Activated T-helper 2 cell treated with anti-CD3 and anti-CD28 coated beads, Interferon-gamma antibody, Interleukin-2, Interleukin-4, amounts not matched to agents 10 μg/mL and 5 μg/mL and 100 μg/mL, durations not matched to agents 14 hours and 24 hours and 36 hours (primary cell): ENCODE measurements at regions not wholly inside any gene's neighbourhood (a gene's known extent, or its start where the extent isn't known, plus 50 kb on each side); places are given as distances from the start of the nearest gene placed in this dataset.
"Not testable (repeated sequence)": the region's sequence is repeated elsewhere in the genome, so short reads cannot be mapped to it uniquely, and the experiment has no call there.

Source experiments
- DNase-seq: peaks from one replicate; pipeline ENCODE4 v3.0.0; 2021; ENCODE audit warnings: low spot score
- H3K27ac Mint-ChIP-seq: one replicate; pipeline ENCODE4 v1.8.0; 2021; ENCODE audit warnings: mixed read lengths
- H3K27me3 Mint-ChIP-seq: one replicate; pipeline ENCODE4 v1.8.0; 2021; ENCODE audit warnings: low read depth, mixed read lengths
- H3K36me3 Mint-ChIP-seq: one replicate; pipeline ENCODE4 v1.8.0; 2021; ENCODE audit warnings: low read depth, mixed read lengths
- H3K4me1 Mint-ChIP-seq: one replicate; pipeline ENCODE4 v1.8.0; 2021; ENCODE audit warnings: low read depth, mixed read lengths
- H3K4me3 Mint-ChIP-seq: one replicate; pipeline ENCODE4 v1.8.0; 2021; ENCODE audit warnings: low read depth, mild to moderate bottlenecking, moderate library complexity, mixed read lengths
- H3K9me3 Mint-ChIP-seq: one replicate; pipeline ENCODE4 v1.8.0; 2021; ENCODE audit warnings: mixed read lengths
- intact Hi-C: fragments of 100-400 bp; cut with micrococcal nuclease; formaldehyde crosslinking; loops from one replicate; pipeline ENCODE4 v1.15.1; 2023

DNA sequence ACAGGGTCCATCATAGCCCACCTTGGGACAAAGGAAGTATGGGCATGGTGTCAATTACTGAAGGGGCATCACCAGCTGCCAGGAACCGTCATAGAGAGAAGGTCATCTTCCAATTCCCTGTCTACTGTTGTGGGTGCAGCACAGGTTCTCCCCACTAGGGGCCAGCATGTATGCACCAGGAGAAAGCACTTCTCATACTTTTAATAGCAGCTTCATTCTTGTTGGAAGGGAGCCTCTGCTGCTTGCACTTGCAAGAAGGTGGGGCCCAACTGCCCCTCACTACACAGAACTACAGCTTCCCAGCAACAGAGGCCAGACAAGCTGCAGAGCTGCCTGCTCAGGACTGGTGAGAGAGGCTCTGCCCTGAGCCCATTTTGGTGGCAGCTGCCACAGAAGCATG lies 182.2 kb downstream of the SPIN4 start:
- H3K9me3 Mint-ChIP-seq, H3K36me3 Mint-ChIP-seq, intact Hi-C loops, H3K27me3 Mint-ChIP-seq, H3K27ac Mint-ChIP-seq, H3K4me1 Mint-ChIP-seq, DNase-seq, H3K4me3 Mint-ChIP-seq: not testable (repeated sequence)

DNA sequence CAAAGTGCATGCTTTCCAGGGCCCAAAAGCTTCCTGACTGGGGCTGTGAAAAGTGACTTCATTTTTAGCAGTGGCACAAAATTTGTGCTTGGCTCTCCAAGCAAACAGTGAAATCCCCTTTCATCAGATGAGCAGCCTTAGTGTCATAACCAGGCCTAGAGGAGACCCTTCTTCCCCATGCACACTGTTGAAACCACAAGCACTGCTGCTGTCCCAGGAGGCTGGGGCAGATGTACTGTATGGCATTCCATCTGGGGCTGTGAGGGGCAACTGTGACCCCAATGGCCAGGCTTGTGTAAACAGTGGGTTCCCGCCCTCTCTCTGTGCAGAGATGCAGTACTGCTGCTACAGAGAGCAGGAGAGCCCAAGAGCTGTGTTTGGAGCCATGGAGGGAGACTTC lies 184.1 kb downstream of the SPIN4 start:
- H3K4me3 Mint-ChIP-seq, H3K27me3 Mint-ChIP-seq, H3K4me1 Mint-ChIP-seq, intact Hi-C loops, H3K9me3 Mint-ChIP-seq, H3K36me3 Mint-ChIP-seq, DNase-seq, H3K27ac Mint-ChIP-seq: not testable (repeated sequence)

GRCh38 chrX:63160994-63161393 lies 190.1 kb downstream of the SPIN4 start:
- intact Hi-C loops, DNase-seq, H3K9me3 Mint-ChIP-seq, H3K4me3 Mint-ChIP-seq, H3K36me3 Mint-ChIP-seq, H3K27me3 Mint-ChIP-seq, H3K27ac Mint-ChIP-seq, H3K4me1 Mint-ChIP-seq: not testable (repeated sequence)

- H3K36me3 Mint-ChIP-seq, H3K4me1 Mint-ChIP-seq, intact Hi-C loops, H3K4me3 Mint-ChIP-seq, H3K27me3 Mint-ChIP-seq, H3K27ac Mint-ChIP-seq, H3K9me3 Mint-ChIP-seq, DNase-seq: not testable (repeated sequence)
These were observed 190.8 kb downstream of the SPIN4 start for GRCh38 chrX:63160340-63160739.

DNA sequence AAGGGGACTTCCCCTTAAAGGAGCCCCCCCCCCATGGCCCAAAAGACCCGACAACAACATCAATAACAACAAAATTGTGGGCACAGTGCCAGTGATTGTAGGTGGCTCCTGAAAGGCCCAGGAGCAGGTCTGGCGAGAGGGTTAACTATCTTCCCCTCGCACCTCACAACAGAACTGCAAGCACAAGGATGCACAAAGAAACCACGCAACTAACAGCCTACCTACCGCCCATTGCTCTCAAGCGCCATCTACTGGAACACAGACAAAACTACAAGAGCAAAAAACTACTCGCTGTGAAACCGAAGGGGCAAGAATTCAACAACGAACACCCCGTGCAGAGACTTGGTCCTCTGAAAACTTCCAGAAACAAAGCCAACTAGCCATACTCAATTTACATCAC lies 205.6 kb downstream of the SPIN4 start:
- H3K27me3 Mint-ChIP-seq, H3K4me3 Mint-ChIP-seq, H3K4me1 Mint-ChIP-seq, H3K27ac Mint-ChIP-seq, H3K9me3 Mint-ChIP-seq, intact Hi-C loops, DNase-seq, H3K36me3 Mint-ChIP-seq: not testable (repeated sequence)

- H3K4me1 Mint-ChIP-seq, H3K4me3 Mint-ChIP-seq, H3K9me3 Mint-ChIP-seq, H3K27me3 Mint-ChIP-seq, H3K36me3 Mint-ChIP-seq, intact Hi-C loops, DNase-seq, H3K27ac Mint-ChIP-seq: not testable (repeated sequence)
These were observed 208.5 kb downstream of the SPIN4 start for GRCh38 chrX:63142588-63142987.

DNA sequence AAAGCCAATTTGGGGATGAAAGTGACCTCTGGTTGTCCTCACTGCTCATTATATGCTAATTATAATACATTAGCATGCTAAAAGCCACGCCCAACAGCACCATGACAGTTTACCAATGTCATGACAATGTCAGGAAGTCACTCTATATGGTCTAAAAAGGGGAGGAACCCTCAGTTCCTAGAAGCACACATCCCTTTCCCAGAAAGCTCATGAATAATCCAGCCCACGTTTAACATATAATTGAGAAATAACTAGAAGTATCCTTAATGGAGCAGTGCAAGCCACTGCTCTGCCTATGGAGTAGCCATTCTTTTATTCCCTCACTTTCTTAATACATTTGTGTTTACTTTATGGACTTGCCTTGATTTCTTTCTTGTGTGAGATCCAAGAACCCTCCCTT lies 215.3 kb downstream of the SPIN4 start:
- intact Hi-C loops, H3K4me1 Mint-ChIP-seq, H3K27ac Mint-ChIP-seq: not testable (repeated sequence)

DNA sequence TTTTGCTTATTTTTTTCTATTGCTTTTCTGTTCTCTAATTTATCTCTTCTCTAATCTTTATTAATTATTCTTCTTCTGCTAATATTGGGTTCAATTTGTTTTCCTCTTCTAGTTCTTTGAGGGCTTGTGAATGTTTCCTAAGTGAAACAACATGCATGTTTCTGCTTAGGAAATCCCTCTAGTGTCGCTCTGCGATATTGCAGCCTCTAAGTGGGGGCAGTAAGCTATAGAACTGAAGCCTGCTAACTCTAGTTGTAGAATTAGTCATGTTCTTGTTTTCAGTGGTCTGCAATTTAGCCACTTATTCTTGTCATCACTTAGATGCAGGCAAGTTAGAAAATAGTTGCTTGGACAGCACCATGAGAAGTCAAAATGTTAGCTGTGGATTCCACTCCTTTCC lies 222.6 kb downstream of the SPIN4 start:
- intact Hi-C loops, result no loop called here

More for the DNA sequence above, 215.3 kb downstream of the SPIN4 start:
- not testable (repeated sequence) for H3K36me3 Mint-ChIP-seq, H3K27me3 Mint-ChIP-seq, DNase-seq, H3K4me3 Mint-ChIP-seq, H3K9me3 Mint-ChIP-seq

DNA sequence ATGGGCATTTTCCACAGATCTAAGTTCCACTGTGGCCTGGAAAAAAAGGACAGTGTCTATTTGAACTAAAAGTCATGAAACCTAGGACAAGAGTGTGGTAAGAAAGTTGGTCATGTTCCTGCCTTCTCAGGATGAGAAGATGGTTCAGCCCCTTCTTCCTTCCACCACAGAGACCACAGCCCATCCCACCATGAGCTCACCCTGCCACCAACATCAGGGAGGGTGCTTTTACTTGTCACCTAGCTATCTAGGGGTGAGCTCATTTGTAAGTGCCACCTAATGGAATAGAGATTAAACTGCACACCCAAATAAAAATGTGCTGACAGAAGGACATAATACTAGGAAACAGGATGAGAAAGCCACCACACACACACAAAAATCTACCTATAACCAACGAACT lies 235.9 kb downstream of the SPIN4 start:
- intact Hi-C loops, result no loop called here
- no peaks in the 10 kb centered on the region for H3K27me3 Mint-ChIP-seq
- H3K9me3 Mint-ChIP-seq, result peaks cover 4% of the 10 kb centered on the region
- H3K4me1 Mint-ChIP-seq, result no peaks in the 10 kb centered on the region
- no peak for DNase-seq
- H3K27ac Mint-ChIP-seq, result no peak overlapping the region
- no peak overlapping the region for H3K4me3 Mint-ChIP-seq
- no peaks in the 10 kb centered on the region for H3K36me3 Mint-ChIP-seq

More for the DNA sequence above, 222.6 kb downstream of the SPIN4 start:
- no peak for DNase-seq
- H3K9me3 Mint-ChIP-seq, result no peaks in the 10 kb centered on the region
- no peak overlapping the region for H3K4me3 Mint-ChIP-seq
- H3K27ac Mint-ChIP-seq, result no peak overlapping the region
- H3K4me1 Mint-ChIP-seq, result no peaks in the 10 kb centered on the region
- H3K27me3 Mint-ChIP-seq, result no peaks in the 10 kb centered on the region
- no peaks in the 10 kb centered on the region for H3K36me3 Mint-ChIP-seq

DNA sequence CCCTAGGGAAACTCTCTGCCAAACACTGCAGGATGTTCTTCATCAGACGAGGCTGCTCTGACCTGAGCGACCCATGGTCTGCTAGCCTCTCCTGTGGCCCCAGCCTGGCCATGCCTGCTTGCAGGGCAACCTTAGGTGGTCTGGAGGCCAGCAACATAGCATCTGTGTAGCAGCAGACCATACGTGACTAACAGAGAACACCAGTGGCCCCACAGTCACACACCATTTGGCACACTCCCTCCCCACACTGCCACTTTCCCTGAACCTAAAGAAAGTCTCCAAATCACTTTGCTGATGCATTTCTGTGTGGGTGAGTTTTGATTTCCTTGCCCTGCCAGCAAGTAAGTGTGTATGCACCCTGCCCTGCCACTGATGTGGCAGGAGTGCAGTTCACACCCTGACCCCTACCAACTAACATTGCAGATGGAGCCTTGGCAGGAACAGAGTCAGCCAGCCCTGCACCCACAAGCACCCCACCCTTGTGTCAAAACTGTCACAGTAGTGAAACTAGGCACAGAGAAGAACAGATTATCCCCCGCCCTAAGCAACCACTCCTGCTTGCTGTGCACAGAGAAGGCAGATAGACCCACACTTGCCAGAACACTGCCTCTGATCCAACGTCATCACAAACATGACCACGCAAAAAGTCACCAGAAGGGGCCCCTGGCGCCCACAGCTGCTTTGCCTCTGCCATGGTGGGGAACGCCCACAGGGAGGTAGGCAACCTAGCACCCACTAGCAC lies 249.1 kb downstream of the SPIN4 start:
- no peaks in the 10 kb centered on the region for H3K4me1 Mint-ChIP-seq
- no peak overlapping the region for H3K4me3 Mint-ChIP-seq
- H3K27me3 Mint-ChIP-seq, result no peaks in the 10 kb centered on the region
- peaks cover 19% of the 10 kb centered on the region for H3K9me3 Mint-ChIP-seq
- intact Hi-C loops, result no loop called here
- H3K36me3 Mint-ChIP-seq, result no peaks in the 10 kb centered on the region
- no peak overlapping the region for H3K27ac Mint-ChIP-seq
- no peak for DNase-seq

DNA sequence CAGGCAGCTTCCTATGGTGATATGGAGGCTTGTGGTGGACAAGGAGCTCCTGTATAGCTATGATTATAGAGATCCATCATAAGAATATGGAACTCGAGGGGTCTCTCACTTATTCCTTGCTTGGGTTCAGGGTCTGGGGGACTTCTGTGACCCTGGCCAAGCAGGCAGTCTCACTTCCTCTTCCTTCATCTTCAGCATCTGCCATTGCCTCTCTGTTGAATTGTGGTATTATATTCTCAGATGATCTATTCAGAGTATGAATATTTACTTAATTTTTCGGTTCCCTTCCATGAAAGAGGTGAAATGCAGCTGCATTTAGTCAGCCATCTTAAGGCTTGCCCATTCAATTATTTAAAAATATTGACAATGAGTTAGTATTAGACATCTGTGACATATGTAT lies 292.9 kb downstream of the SPIN4 start:
- no peak overlapping the region for H3K27ac Mint-ChIP-seq
- H3K9me3 Mint-ChIP-seq, result no peaks in the 10 kb centered on the region
- no peaks in the 10 kb centered on the region for H3K4me1 Mint-ChIP-seq
- no peaks in the 10 kb centered on the region for H3K27me3 Mint-ChIP-seq
- intact Hi-C loops, result no loop called here
- DNase-seq, result no peak
- H3K36me3 Mint-ChIP-seq, result no peaks in the 10 kb centered on the region
- no peak overlapping the region for H3K4me3 Mint-ChIP-seq

DNA sequence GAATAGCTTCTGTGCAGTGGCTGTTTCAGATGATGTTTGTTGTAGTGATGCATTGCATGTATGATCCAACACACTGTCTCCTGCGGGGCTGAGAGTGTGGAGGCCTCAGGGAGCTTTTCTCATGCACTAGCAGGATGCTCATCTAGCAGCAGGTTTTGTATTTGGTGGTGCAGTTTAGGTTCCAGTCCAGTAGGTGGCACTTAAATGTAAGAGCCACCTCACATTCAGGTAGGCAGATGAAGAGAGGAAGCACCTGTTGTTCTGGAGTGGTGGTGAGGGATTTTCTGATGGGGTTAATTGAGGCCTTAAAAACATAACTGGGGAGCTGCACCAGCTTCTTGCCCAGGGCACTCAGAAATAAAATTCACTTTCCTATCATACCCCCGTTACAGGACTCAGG lies 300.9 kb downstream of the SPIN4 start:
- intact Hi-C loops, result no loop called here
- Mint-ChIP-seq H3K36me3 (no peaks in the 10 kb centered on the region), H3K9me3 (peaks cover 5% of the 10 kb centered on the region), H3K27me3 (no peaks in the 10 kb centered on the region), H3K27ac (no peak overlapping the region), H3K4me3 (no peak overlapping the region), H3K4me1 (no peaks in the 10 kb centered on the region)
- no peak for DNase-seq

DNA sequence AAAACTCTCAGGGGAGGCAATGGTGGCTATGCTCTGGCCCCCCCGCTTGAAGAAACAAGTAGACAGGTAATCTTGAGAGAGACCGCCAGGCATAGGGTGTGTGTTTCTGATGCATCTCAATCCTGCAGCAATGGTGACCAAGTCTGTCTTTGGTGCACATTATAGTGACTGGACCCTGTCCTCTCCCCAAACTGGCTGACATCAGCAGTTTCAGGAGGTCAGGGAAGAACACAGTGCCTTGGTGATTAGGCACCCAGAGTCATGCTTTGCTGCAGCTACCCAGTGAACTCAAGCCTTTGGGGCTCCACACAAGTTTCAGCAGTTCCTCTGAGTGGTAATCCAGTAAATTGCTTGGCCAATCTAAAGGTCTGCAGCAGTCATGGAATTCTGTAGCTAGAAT lies 318.3 kb downstream of the SPIN4 start:
- no peak for DNase-seq
- no peaks in the 10 kb centered on the region for H3K36me3 Mint-ChIP-seq
- H3K9me3 Mint-ChIP-seq, result peaks cover 10% of the 10 kb centered on the region
- H3K27ac Mint-ChIP-seq, result no peak overlapping the region
- H3K27me3 Mint-ChIP-seq, result no peaks in the 10 kb centered on the region
- no peak overlapping the region for H3K4me3 Mint-ChIP-seq
- intact Hi-C loops, result no loop called here
- no peaks in the 10 kb centered on the region for H3K4me1 Mint-ChIP-seq

DNA sequence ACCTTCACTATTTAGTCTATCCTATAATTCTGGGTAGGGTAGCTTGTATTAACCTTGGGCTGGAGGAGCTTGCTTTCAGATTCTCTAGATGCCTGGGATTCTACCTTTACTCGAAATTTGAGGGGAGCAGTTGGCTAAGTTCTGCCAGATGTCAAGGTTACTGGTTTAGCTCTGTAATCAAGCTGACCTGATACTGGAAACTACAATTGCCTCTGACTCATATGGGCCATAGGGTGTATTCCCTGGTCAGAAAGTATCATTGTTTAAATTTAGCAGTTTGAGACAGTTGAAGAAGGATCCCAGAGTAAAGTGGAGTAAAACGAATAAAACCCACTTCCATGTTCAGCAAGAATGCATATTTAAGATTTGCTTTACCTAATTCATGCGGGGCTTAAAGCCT lies 337.6 kb downstream of the SPIN4 start:
- Mint-ChIP-seq H3K4me3 (no peak overlapping the region), H3K9me3 (peaks cover 19% of the 10 kb centered on the region), H3K36me3 (no peaks in the 10 kb centered on the region), H3K4me1 (no peaks in the 10 kb centered on the region), H3K27ac (no peak overlapping the region), H3K27me3 (no peaks in the 10 kb centered on the region)
- no peak for DNase-seq
- intact Hi-C loops, result no loop called here
